HTR-8/SVneo (cell line): ENCODE measurements at regions not wholly inside any gene's neighbourhood (a gene's known extent, or its start where the extent isn't known, plus 50 kb on each side); places are given as distances from the start of the nearest gene placed in this dataset.
"Not testable (repeated sequence)": the region's sequence is repeated elsewhere in the genome, so short reads cannot be mapped to it uniquely, and the experiment has no call there.

Experiments
- DNase-seq: peaks from one replicate; pipeline ENCODE4 v3.0.0; 2011; ENCODE audit warnings: low spot score, mixed read lengths; ENCODE audit not compliant: insufficient read length
- FAIRE-seq: peaks from 2 replicates; lab custom pipeline; 2011; peaks lifted over from hg19 to GRCh38; lab: Jason Lieb, UNC

- DNase-seq (peak; percentile 57), FAIRE-seq (peak; percentile 72)
Observed at GRCh38 chr7:45259966-45260646, 102.5 kb downstream of the RAMP3 start.

- DNase-seq: peak; percentile 22
- no peak for FAIRE-seq
Observed at GRCh38 chr7:45267262-45267661, 109.7 kb downstream of the RAMP3 start.

DNA sequence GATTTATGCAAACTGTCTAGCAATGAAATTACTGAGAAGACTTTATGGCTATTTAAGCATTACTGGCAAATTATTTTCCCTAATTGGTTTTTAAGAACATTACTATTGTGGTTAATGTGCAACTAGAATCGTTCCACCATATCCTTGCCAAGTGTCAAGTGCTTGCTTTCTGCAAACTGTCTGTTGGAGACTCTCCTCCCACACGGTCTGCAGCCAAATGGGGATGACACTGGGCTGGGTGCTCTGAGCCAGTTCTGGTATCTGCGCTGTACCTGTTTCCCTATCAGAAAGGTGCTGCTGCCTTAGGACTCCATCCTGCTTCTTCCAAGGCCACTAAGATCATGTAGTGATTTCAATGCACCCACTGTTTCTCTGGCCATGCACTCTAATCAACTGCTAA is 110.4 kb downstream of the RAMP3 start:
- no peak for DNase-seq
- FAIRE-seq: no peak

GRCh38 chr7:45269192-45269591 is 111.6 kb downstream of the RAMP3 start:
- FAIRE-seq: no peak
- DNase-seq: no peak

GRCh38 chr7:45278763-45279398 is 121.3 kb downstream of the RAMP3 start:
- no peak for FAIRE-seq

GRCh38 chr7:45289611-45290010 is 132.0 kb downstream of the RAMP3 start:
- FAIRE-seq, DNase-seq: not testable (repeated sequence)

More at GRCh38 chr7:45278763-45279398, 121.3 kb downstream of the RAMP3 start:
- no peak for DNase-seq

GRCh38 chr7:45290880-45291279 is 133.3 kb downstream of the RAMP3 start:
- FAIRE-seq (no peak), DNase-seq (no peak)

DNA sequence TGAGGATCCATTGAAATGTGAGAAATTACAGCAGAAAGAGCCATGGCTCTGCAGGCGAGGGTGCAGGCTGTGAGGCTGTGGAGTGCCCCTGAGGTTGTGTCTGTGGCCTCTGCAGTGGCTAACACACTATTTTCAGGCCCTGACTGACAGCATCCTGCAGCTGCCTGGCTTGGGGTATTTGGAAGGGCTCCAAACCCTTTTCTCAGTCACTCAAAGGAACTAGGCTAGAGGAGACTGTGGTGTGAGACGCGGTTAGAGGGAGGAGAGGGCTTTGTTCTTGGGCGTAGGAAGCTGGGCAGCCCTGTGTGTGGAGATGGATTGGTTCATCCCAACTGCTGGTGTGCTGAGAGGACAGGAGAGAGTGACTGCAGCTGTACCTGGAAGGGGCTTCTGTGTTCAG is 134.9 kb downstream of the RAMP3 start:
- FAIRE-seq: no peak
- DNase-seq: no peak

- FAIRE-seq (no peak), DNase-seq (no peak)
Observed at GRCh38 chr7:45293295-45293942, 135.8 kb downstream of the RAMP3 start.

- FAIRE-seq: no peak
Observed at GRCh38 chr7:45294559-45294958, 137.0 kb downstream of the RAMP3 start.

GRCh38 chr7:45295222-45295621 is 137.6 kb downstream of the RAMP3 start:
- FAIRE-seq: no peak

More at GRCh38 chr7:45294559-45294958, 137.0 kb downstream of the RAMP3 start:
- DNase-seq: no peak

DNA sequence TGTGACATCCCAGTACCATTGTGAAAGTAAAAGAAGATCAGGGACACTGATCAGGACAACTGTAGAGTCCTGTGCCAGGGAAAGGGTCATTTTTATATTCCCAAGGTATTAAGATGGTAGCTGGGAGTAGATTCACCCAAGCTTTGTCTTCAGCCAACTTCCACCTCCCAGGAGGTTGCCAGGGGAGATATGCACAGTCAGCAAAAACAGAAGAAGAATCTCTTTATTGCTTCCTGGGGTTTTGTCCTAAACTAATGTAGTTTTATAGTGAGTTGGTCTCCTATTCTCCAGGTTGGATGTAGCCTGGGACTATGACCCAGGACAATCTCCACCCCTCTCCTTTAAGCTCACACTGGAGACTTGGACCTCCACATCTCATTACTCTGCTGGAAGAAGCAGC is 139.2 kb downstream of the RAMP3 start:
- no peak for DNase-seq
- no peak for FAIRE-seq

More at GRCh38 chr7:45295222-45295621, 137.6 kb downstream of the RAMP3 start:
- DNase-seq: no peak

GRCh38 chr7:45306752-45307305 is 149.2 kb downstream of the RAMP3 start:
- FAIRE-seq: no peak
- no peak for DNase-seq

DNA sequence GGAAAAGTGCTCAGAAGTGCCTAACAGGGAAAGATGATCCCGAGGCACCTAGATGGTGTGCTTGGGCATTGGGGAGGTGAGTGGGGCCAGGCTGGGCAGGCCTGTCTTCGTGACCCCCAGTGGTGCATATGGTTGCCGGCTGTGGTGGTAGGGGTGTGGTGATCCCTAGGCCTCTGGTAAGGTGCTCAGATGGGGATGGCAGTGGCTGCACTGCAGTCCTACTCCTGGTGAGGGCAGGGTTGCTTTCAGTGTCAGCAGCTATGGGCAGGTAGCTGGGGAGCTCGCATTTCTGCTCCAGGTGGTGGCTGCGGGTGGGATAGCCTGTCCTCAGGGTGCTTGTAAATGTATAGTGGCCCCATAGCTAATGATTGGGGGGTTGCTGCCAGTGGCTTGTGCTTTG is 154.0 kb downstream of the RAMP3 start:
- FAIRE-seq (no peak), DNase-seq (no peak)

GRCh38 chr7:45315512-45315911 is 157.9 kb downstream of the RAMP3 start:
- FAIRE-seq: not testable (repeated sequence)

GRCh38 chr7:45324683-45325237 is 167.2 kb downstream of the RAMP3 start:
- FAIRE-seq (no peak), DNase-seq (no peak)

More at GRCh38 chr7:45315512-45315911, 157.9 kb downstream of the RAMP3 start:
- DNase-seq: not testable (repeated sequence)

- DNase-seq (no peak), FAIRE-seq (no peak)
Observed at GRCh38 chr7:45325378-45325777, 167.8 kb downstream of the RAMP3 start.

- FAIRE-seq: no peak
- DNase-seq: no peak
Observed at GRCh38 chr7:45328403-45328981, 170.9 kb downstream of the RAMP3 start.

DNA sequence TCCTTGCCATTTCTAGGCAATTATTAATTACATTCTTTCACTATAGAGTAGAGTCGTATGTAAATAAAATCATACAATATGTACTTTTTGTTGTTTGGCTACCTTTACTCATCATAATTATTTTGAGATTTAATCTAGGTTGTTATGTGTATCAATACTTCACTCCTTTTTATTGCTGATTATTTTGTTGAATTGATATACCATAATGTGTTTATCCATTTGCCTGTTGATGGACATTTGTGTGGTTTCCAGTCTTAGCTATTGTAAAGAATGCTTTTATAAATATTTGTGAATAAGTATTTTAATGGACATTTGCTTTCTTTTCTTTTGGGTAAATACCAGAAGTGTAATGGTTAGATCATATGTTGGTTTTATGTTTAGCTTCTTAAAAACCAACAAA is 174.0 kb downstream of the RAMP3 start:
- no peak for FAIRE-seq

DNA sequence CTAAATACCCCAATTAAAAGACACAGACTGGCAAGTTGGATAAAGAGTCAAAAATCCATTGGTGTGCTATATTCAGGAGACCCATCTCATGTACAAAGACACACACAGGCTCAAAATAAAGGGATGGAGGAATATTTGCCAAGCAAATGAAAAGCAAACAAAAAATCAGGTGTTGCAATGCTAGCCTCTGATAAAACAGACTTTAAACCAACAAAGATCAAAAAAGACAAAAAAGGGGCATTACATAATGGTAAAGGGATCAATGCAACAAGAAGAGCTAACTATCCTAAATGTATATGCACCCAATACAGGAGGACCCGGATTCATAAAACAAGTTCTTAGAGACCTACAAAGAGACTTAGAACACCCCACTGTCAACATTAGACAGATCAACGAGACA is 177.4 kb downstream of the RAMP3 start:
- not testable (repeated sequence) for FAIRE-seq, DNase-seq

More for the DNA sequence above, 174.0 kb downstream of the RAMP3 start:
- DNase-seq: no peak
